ENCODE measurements at regions not wholly inside any gene's neighbourhood (a gene's known extent, or its start where the extent isn't known, plus 50 kb on each side); places are given as distances from the start of the nearest gene placed in this dataset.

- Mint-ChIP-seq H3K27ac (no peak overlapping the region), H3K4me1 (peaks cover 46% of the 10 kb centered on the region)
Measured at GRCh38 chr20:6707321-6707831, 60.1 kb upstream of the BMP2 start.

GRCh38 chr20:6705926-6706548, 61.4 kb upstream of the BMP2 start:
- H3K4me1 Mint-ChIP-seq, result peaks cover 46% of the 10 kb centered on the region
- DNase-seq (ENCODE audit: low spot score in 2 of 2, unreplicated experiment in 2 of 2), result no peak

More at GRCh38 chr20:6707321-6707831, 60.1 kb upstream of the BMP2 start:
- Mint-ChIP-seq H3K36me3 (no peaks in the 10 kb centered on the region), H3K9me3 (no peaks in the 10 kb centered on the region), H3K27me3 (ENCODE audit: low read depth) (no peaks in the 10 kb centered on the region), H3K4me3 (no peak overlapping the region)
- no peak for TF ChIP-seq CTCF (IDR thresholded peaks at IDR 0.05; ENCODE audit: unreplicated experiment)
- DNase-seq (ENCODE audit: low spot score in 2 of 2, unreplicated experiment in 2 of 2), result no peak

GRCh38 chr20:6705106-6705766, 62.2 kb upstream of the BMP2 start:
- H3K9me3 Mint-ChIP-seq, result no peaks in the 10 kb centered on the region
- no peak for TF ChIP-seq CTCF (IDR thresholded peaks at IDR 0.05; ENCODE audit: unreplicated experiment)
- H3K36me3 Mint-ChIP-seq, result no peaks in the 10 kb centered on the region
- H3K27me3 Mint-ChIP-seq (ENCODE audit: low read depth), result no peaks in the 10 kb centered on the region
- H3K27ac Mint-ChIP-seq, result no peak overlapping the region
- H3K4me1 Mint-ChIP-seq, result peaks cover 42% of the 10 kb centered on the region
- no peak overlapping the region for H3K4me3 Mint-ChIP-seq
- no peak for DNase-seq (ENCODE audit: low spot score in 2 of 2, unreplicated experiment in 2 of 2)

More at GRCh38 chr20:6705926-6706548, 61.4 kb upstream of the BMP2 start:
- no peaks in the 10 kb centered on the region for H3K27me3 Mint-ChIP-seq (ENCODE audit: low read depth)
- TF ChIP-seq CTCF (IDR thresholded peaks at IDR 0.05; ENCODE audit: unreplicated experiment), result no peak
- H3K4me3 Mint-ChIP-seq, result no peak overlapping the region
- H3K27ac Mint-ChIP-seq, result no peak overlapping the region
- no peaks in the 10 kb centered on the region for H3K36me3 Mint-ChIP-seq
- no peaks in the 10 kb centered on the region for H3K9me3 Mint-ChIP-seq

- peaks cover 33% of the 10 kb centered on the region for H3K4me1 Mint-ChIP-seq
Measured at GRCh38 chr20:6704132-6704861, 63.2 kb upstream of the BMP2 start.

GRCh38 chr20:6703656-6704055, 63.8 kb upstream of the BMP2 start:
- no peak for TF ChIP-seq CTCF (IDR thresholded peaks at IDR 0.05; ENCODE audit: unreplicated experiment)
- peaks cover 32% of the 10 kb centered on the region for H3K4me1 Mint-ChIP-seq
- H3K4me3 Mint-ChIP-seq, result no peak overlapping the region
- H3K36me3 Mint-ChIP-seq, result no peaks in the 10 kb centered on the region
- H3K27ac Mint-ChIP-seq, result no peak overlapping the region
- H3K27me3 Mint-ChIP-seq (ENCODE audit: low read depth), result no peaks in the 10 kb centered on the region
- no peak for DNase-seq (ENCODE audit: low spot score in 2 of 2, unreplicated experiment in 2 of 2)
- no peaks in the 10 kb centered on the region for H3K9me3 Mint-ChIP-seq

More at GRCh38 chr20:6704132-6704861, 63.2 kb upstream of the BMP2 start:
- Mint-ChIP-seq H3K27me3 (ENCODE audit: low read depth) (no peaks in the 10 kb centered on the region), H3K27ac (no peak overlapping the region), H3K4me3 (no peak overlapping the region), H3K9me3 (no peaks in the 10 kb centered on the region), H3K36me3 (no peaks in the 10 kb centered on the region)
- no peak for DNase-seq (ENCODE audit: low spot score in 2 of 2, unreplicated experiment in 2 of 2)
- TF ChIP-seq CTCF (IDR thresholded peaks at IDR 0.05; ENCODE audit: unreplicated experiment), result no peak
